Astrocyte of the cerebellum (primary cell): ENCODE measurements at regions not wholly inside any gene's neighbourhood (a gene's known extent, or its start where the extent isn't known, plus 50 kb on each side); places are given as distances from the start of the nearest gene placed in this dataset.
"Not testable (repeated sequence)": the region's sequence is repeated elsewhere in the genome, so short reads cannot be mapped to it uniquely, and the experiment has no call there.

Source experiments
- DNase-seq: peaks from one replicate; pipeline ENCODE4 v3.0.0-alpha.2; 2011; ENCODE audit warnings: low read depth
- H3K4me3 ChIP-seq: 2 replicates; pipeline ENCODE4 v1.5.1; 2011; ENCODE audit warnings: mild to moderate bottlenecking, low read depth, low read length, moderate library complexity
- CTCF ChIP-seq: IDR thresholded peaks from 2 replicates; pipeline ENCODE4 v1.5.1; 2012; ENCODE audit warnings: low read length, low read depth, moderate library complexity, mild to moderate bottlenecking; ENCODE audit errors: missing control alignments
- in situ Hi-C: cut with HindIII; loops from 2 replicates; pipeline ENCODE4 v1.10.0; 2017; ENCODE audit warnings: low sequenced_read_pairs

- peak; percentile 24 for DNase-seq
- peak overlapping the region; percentile 74 for H3K4me3 ChIP-seq
- in situ Hi-C loops = no loop called here
- no peak for TF ChIP-seq CTCF
Measured at GRCh38 chr2:242088471-242089212, 219.1 kb downstream of the RTP5 start.

GRCh38 chr2:242089213-242089549 is 219.7 kb downstream of the RTP5 start:
- DNase-seq, in situ Hi-C loops: not testable (repeated sequence)
- peak overlapping the region; percentile 74 for H3K4me3 ChIP-seq

GRCh38 chr2:242097278-242097677 is 227.7 kb downstream of the RTP5 start:
- DNase-seq, in situ Hi-C loops, H3K4me3 ChIP-seq: not testable (repeated sequence)

GRCh38 chr2:242098034-242098433 is 228.5 kb downstream of the RTP5 start:
- in situ Hi-C loops = no loop called here
- no peak for TF ChIP-seq CTCF
- no peak for DNase-seq
- no peak overlapping the region for H3K4me3 ChIP-seq

GRCh38 chr2:242098445-242099128 is 229.1 kb downstream of the RTP5 start:
- no peak for DNase-seq
- in situ Hi-C loops = no loop called here
- no peak for TF ChIP-seq CTCF
- H3K4me3 ChIP-seq = no peak overlapping the region

GRCh38 chr2:242103093-242103492 is 233.6 kb downstream of the RTP5 start:
- H3K4me3 ChIP-seq, DNase-seq, in situ Hi-C loops: not testable (repeated sequence)

- in situ Hi-C loops, DNase-seq: not testable (repeated sequence)
Measured at GRCh38 chr2:242104202-242104956, 234.8 kb downstream of the RTP5 start.

GRCh38 chr2:242107065-242107464 is 237.5 kb downstream of the RTP5 start:
- DNase-seq, in situ Hi-C loops, H3K4me3 ChIP-seq: not testable (repeated sequence)

More at GRCh38 chr2:242104202-242104956, 234.8 kb downstream of the RTP5 start:
- not testable (repeated sequence) for H3K4me3 ChIP-seq

- in situ Hi-C loops, H3K4me3 ChIP-seq, DNase-seq: not testable (repeated sequence)
Measured at GRCh38 chr2:242108797-242109500, 239.4 kb downstream of the RTP5 start.

- in situ Hi-C loops = not testable (repeated sequence)
Measured at GRCh38 chr2:242109819-242110218, 240.3 kb downstream of the RTP5 start.

GRCh38 chr2:242111954-242112353 is 242.4 kb downstream of the RTP5 start:
- DNase-seq, H3K4me3 ChIP-seq, in situ Hi-C loops: not testable (repeated sequence)

More at GRCh38 chr2:242109819-242110218, 240.3 kb downstream of the RTP5 start:
- not testable (repeated sequence) for H3K4me3 ChIP-seq, DNase-seq

GRCh38 chr2:242113492-242113891 is 244.0 kb downstream of the RTP5 start:
- H3K4me3 ChIP-seq, DNase-seq, in situ Hi-C loops: not testable (repeated sequence)

GRCh38 chr2:242116676-242117075 is 247.1 kb downstream of the RTP5 start:
- in situ Hi-C loops, DNase-seq, H3K4me3 ChIP-seq: not testable (repeated sequence)
